ENCODE measurements at regions not wholly inside any gene's neighbourhood (a gene's known extent, or its start where the extent isn't known, plus 50 kb on each side); places are given as distances from the start of the nearest gene placed in this dataset.

GRCh38 chr13:65472336-65472735 lies 1757.8 kb downstream of the PCDH9 start:
- Histone ChIP-seq H3K36me3 (ENCODE audit: control insufficient read depth in 1 of 2, insufficient read depth in 2 of 2, low read length in 2 of 2) (no peaks in the 10 kb centered on the region), H3K4me2 (ENCODE audit: low read length) (no peak overlapping the region), H3K79me2 (ENCODE audit: insufficient read depth, low read length) (no peaks in the 10 kb centered on the region), H3K4me1 (ENCODE audit: control insufficient read depth in 1 of 2, insufficient read depth in 2 of 2, low read length in 2 of 2) (no peaks in the 10 kb centered on the region), H3K9me3 (ENCODE audit: control insufficient read depth in 1 of 2, insufficient read depth in 1 of 2, low read depth in 1 of 2, low read length in 2 of 2) (no peaks in the 10 kb centered on the region), H3K9ac (ENCODE audit: low read length) (no peak overlapping the region), H4K20me1 (ENCODE audit: insufficient read depth) (no peaks in the 10 kb centered on the region), H3K4me3 (replicated peaks in 1 of 2; ENCODE audit: low read depth in 1 of 2, low read length in 2 of 2) (no peak overlapping the region), H3K27me3 (ENCODE audit: insufficient read depth, low read length) (no peaks in the 10 kb centered on the region), H2AFZ (ENCODE audit: low read depth, low read length, poor library complexity, severe bottlenecking) (no peak overlapping the region), H3K9me2 (ENCODE audit: insufficient read depth) (no peaks in the 10 kb centered on the region), H3K27ac (ENCODE audit: low read depth, low read length) (no peak overlapping the region)
- TF ChIP-seq YY1 (IDR thresholded peaks at IDR 0.05; ENCODE audit: extremely low read depth, insufficient replicate concordance, low read depth, low read length) (no peak), SIN3A (IDR thresholded peaks at IDR 0.05; ENCODE audit: low read depth) (no peak), EZH2 (IDR thresholded peaks at IDR 0.05) (no peak), REST (IDR thresholded peaks at IDR 0.05; ENCODE audit: low read depth) (no peak), TCF7L2 (IDR thresholded peaks at IDR 0.05; ENCODE audit: borderline replicate concordance, extremely low read depth, insufficient read depth, insufficient read length) (no peak), ZFX (IDR thresholded peaks at IDR 0.05) (no peak), RAD21 (IDR thresholded peaks at IDR 0.05; ENCODE audit: low read depth) (no peak), SP1 (IDR thresholded peaks at IDR 0.05; ENCODE audit: low read depth) (no peak), CTCF (IDR thresholded peaks at IDR 0.05 in 2 of 3, conservative IDR thresholded peaks at IDR 0.05 in 1 of 3; ENCODE audit: borderline replicate concordance in 1 of 3, insufficient read depth in 1 of 3, low read depth in 2 of 3, low read length in 2 of 3) (no peak), EZH2phosphoT487 (IDR thresholded peaks at IDR 0.05; ENCODE audit: borderline replicate concordance) (no peak), ZNF274 (IDR thresholded peaks at IDR 0.05; ENCODE audit: low read depth, low read length) (no peak), JUND (IDR thresholded peaks at IDR 0.05) (no peak), POLR2AphosphoS5 (IDR thresholded peaks at IDR 0.05; ENCODE audit: low read depth, low read length) (no peak), ELF1 (IDR thresholded peaks at IDR 0.05; ENCODE audit: borderline replicate concordance, low read depth) (no peak), MAX (IDR thresholded peaks at IDR 0.05) (no peak), ZBTB33 (IDR thresholded peaks at IDR 0.05; ENCODE audit: extremely low read depth, insufficient replicate concordance, low read length) (no peak), POLR2A (IDR thresholded peaks at IDR 0.05; ENCODE audit: borderline replicate concordance, extremely low read depth, insufficient read depth, insufficient read length) (no peak)
- DNase-seq (ENCODE audit: low read depth, low spot score) (no peak), ATAC-seq (no peak)
- CTCF ChIA-PET, result no interaction called here
- RAD21 ChIA-PET (ENCODE audit: low non-redundant PET in 1 of 2, low total read pairs in 2 of 2, uncharacterized antibody in 2 of 2, unreplicated experiment in 2 of 2), result no interaction called here
- intact Hi-C loops (cut with micrococcal nuclease), result no loop called here
- no TSS peak for BruUV-seq (replicated peaks)
- POLR2A ChIA-PET, result no interaction called here

Data from HCT116 (cell line).